GM10266 (cell line): ENCODE measurements at regions not wholly inside any gene's neighbourhood (a gene's known extent, or its start where the extent isn't known, plus 50 kb on each side); places are given as distances from the start of the nearest gene placed in this dataset.
"Not testable (repeated sequence)": the region's sequence is repeated elsewhere in the genome, so short reads cannot be mapped to it uniquely, and the experiment has no call there.

ENCODE experiments used
- DNase-seq: peaks from one replicate; pipeline ENCODE4 v3.0.0; 2012; ENCODE audit errors: extremely low spot score
- CTCF ChIP-seq: IDR thresholded peaks from 2 replicates; pipeline ENCODE4 v1.5.1; 2012; ENCODE audit warnings: mild to moderate bottlenecking, low read depth; ENCODE audit not compliant: control insufficient read depth, insufficient read depth; ENCODE audit errors: missing control alignments

GRCh38 chr12:131642771-131643170, 68.1 kb upstream of the SFSWAP start:
- no peak for DNase-seq
- no peak for TF ChIP-seq CTCF

GRCh38 chr12:131643631-131644452, 67.0 kb upstream of the SFSWAP start:
- DNase-seq, result no peak
- no peak for TF ChIP-seq CTCF

GRCh38 chr12:131644481-131644880, 66.4 kb upstream of the SFSWAP start:
- no peak for DNase-seq
- no peak for TF ChIP-seq CTCF

- DNase-seq, result not testable (repeated sequence)
Measured at GRCh38 chr12:131644917-131645316, 66.0 kb upstream of the SFSWAP start.

GRCh38 chr12:131645557-131645956, 65.3 kb upstream of the SFSWAP start:
- not testable (repeated sequence) for DNase-seq

GRCh38 chr12:131646444-131646843, 64.4 kb upstream of the SFSWAP start:
- DNase-seq, result not testable (repeated sequence)

- DNase-seq, result no peak
- no peak for TF ChIP-seq CTCF
Measured at GRCh38 chr12:131647667-131648066, 63.2 kb upstream of the SFSWAP start.

GRCh38 chr12:131655469-131656174, 55.3 kb upstream of the SFSWAP start:
- DNase-seq, result not testable (repeated sequence)

- DNase-seq, result not testable (repeated sequence)
Measured at GRCh38 chr12:131656796-131657195, 54.1 kb upstream of the SFSWAP start.

- not testable (repeated sequence) for DNase-seq
Measured at GRCh38 chr12:131658605-131659004, 52.3 kb upstream of the SFSWAP start.

- DNase-seq, result not testable (repeated sequence)
Measured at GRCh38 chr12:131659484-131659883, 51.4 kb upstream of the SFSWAP start.

- not testable (repeated sequence) for DNase-seq
Measured at GRCh38 chr12:131659976-131660375, 50.9 kb upstream of the SFSWAP start.

- not testable (repeated sequence) for DNase-seq
Measured at GRCh38 chr12:131660401-131660800, 50.5 kb upstream of the SFSWAP start.
